ENCODE measurements at regions not wholly inside any gene's neighbourhood (a gene's known extent, or its start where the extent isn't known, plus 50 kb on each side); places are given as distances from the start of the nearest gene placed in this dataset.

- CTCF ChIA-PET = no interaction called here
- no peak for TF ChIP-seq CTCF (IDR thresholded peaks at IDR 0.05)
- no peak overlapping the region for H3K27ac ChIP-seq (ENCODE audit: low read depth in 1 of 2, low read length in 2 of 2)
- DNase-seq (peak in 1 of 14 experiments; percentile 10), ATAC-seq (ENCODE audit: poor library complexity) (no peak)
- H3K4me1 ChIP-seq (ENCODE audit: insufficient read depth, low read length) = no peaks in the 10 kb centered on the region
- no peak overlapping the region for H3K4me3 Mint-ChIP-seq
- H3K27me3 Mint-ChIP-seq = no peaks in the 10 kb centered on the region
- H3K4me1 Mint-ChIP-seq (ENCODE audit: low read depth) = no peaks in the 10 kb centered on the region
- H3K36me3 ChIP-seq (ENCODE audit: insufficient read depth, low read length) = no peaks in the 10 kb centered on the region
- intact Hi-C loops (cut with DNase I, micrococcal nuclease) = no loop called here
- no peaks in the 10 kb centered on the region for H3K36me3 Mint-ChIP-seq (ENCODE audit: low read depth)
- peaks cover 24% of the 10 kb centered on the region for H3K9me3 Mint-ChIP-seq
- peaks cover 5 to 9% of the 10 kb centered on the region in 2 experiments for H3K9me3 ChIP-seq (ENCODE audit: control insufficient read depth in 1 of 2, insufficient read depth in 1 of 2, low read length in 2 of 2)
- no peak overlapping the region for H3K27ac Mint-ChIP-seq
- H3K27me3 ChIP-seq (ENCODE audit: control insufficient read depth in 1 of 2, insufficient read depth in 2 of 2, low read length in 2 of 2) = no peaks in the 10 kb centered on the region
- POLR2A ChIA-PET = no interaction called here
- H3K4me3 ChIP-seq (ENCODE audit: low read length) = no peak overlapping the region
Measured at GRCh38 chr6:67722861-67723261, 912.2 kb upstream of the ADGRB3 start.

- Histone ChIP-seq H3K9me3 (ENCODE audit: control insufficient read depth in 1 of 2, insufficient read depth in 1 of 2, low read length in 2 of 2) (no peaks in the 10 kb centered on the region), H3K27ac (ENCODE audit: low read depth in 1 of 2, low read length in 2 of 2) (no peak overlapping the region), H3K4me3 (ENCODE audit: low read length) (no peak overlapping the region), H3K4me1 (ENCODE audit: insufficient read depth, low read length) (no peaks in the 10 kb centered on the region), H3K36me3 (ENCODE audit: insufficient read depth, low read length) (no peaks in the 10 kb centered on the region), H3K27me3 (ENCODE audit: control insufficient read depth in 1 of 2, insufficient read depth in 2 of 2, low read length in 2 of 2) (no peaks in the 10 kb centered on the region)
- ChIA-PET POLR2A (no interaction called here), CTCF (no interaction called here)
- H3K9me3 Mint-ChIP-seq = peaks cover 13% of the 10 kb centered on the region
- H3K4me1 Mint-ChIP-seq (ENCODE audit: low read depth) = no peaks in the 10 kb centered on the region
- H3K4me3 Mint-ChIP-seq = no peak overlapping the region
- H3K27ac Mint-ChIP-seq = no peak overlapping the region
- no peak for TF ChIP-seq CTCF (IDR thresholded peaks at IDR 0.05)
- DNase-seq = no peak
- ATAC-seq (ENCODE audit: poor library complexity) = no peak
- no peaks in the 10 kb centered on the region for H3K36me3 Mint-ChIP-seq (ENCODE audit: low read depth)
- intact Hi-C loops (cut with DNase I, micrococcal nuclease) = no loop called here
- no peaks in the 10 kb centered on the region for H3K27me3 Mint-ChIP-seq
Measured at GRCh38 chr6:67717281-67717680, 917.8 kb upstream of the ADGRB3 start.

GRCh38 chr6:67706388-67706787 lies 928.7 kb upstream of the ADGRB3 start:
- DNase-seq = no peak
- no peaks in the 10 kb centered on the region for H3K36me3 Mint-ChIP-seq (ENCODE audit: low read depth)
- peaks cover 22% of the 10 kb centered on the region for H3K9me3 Mint-ChIP-seq
- H3K27me3 Mint-ChIP-seq = no peaks in the 10 kb centered on the region
- H3K36me3 ChIP-seq (ENCODE audit: insufficient read depth, low read length) = no peaks in the 10 kb centered on the region
- intact Hi-C loops (cut with DNase I, micrococcal nuclease) = no loop called here
- ATAC-seq (ENCODE audit: poor library complexity) = no peak
- H3K4me3 ChIP-seq (ENCODE audit: low read length) = no peak overlapping the region
- H3K27me3 ChIP-seq (ENCODE audit: control insufficient read depth in 1 of 2, insufficient read depth in 2 of 2, low read length in 2 of 2) = no peaks in the 10 kb centered on the region
- ChIA-PET CTCF (interaction anchor here (0.6 kb wide), 1 partner anchor 13 kb away, joined by 3 read pairs; no protein-coding TSS in a partner anchor), POLR2A (no interaction called here)
- H3K4me3 Mint-ChIP-seq = no peak overlapping the region
- no peaks in the 10 kb centered on the region for H3K4me1 ChIP-seq (ENCODE audit: insufficient read depth, low read length)
- H3K4me1 Mint-ChIP-seq (ENCODE audit: low read depth) = no peaks in the 10 kb centered on the region
- H3K27ac Mint-ChIP-seq = no peak overlapping the region
- no peaks in the 10 kb centered on the region for H3K9me3 ChIP-seq (ENCODE audit: control insufficient read depth in 1 of 2, insufficient read depth in 1 of 2, low read length in 2 of 2)
- no peak overlapping the region for H3K27ac ChIP-seq (ENCODE audit: low read depth in 1 of 2, low read length in 2 of 2)
- TF ChIP-seq CTCF (IDR thresholded peaks at IDR 0.05) = no peak
